Smooth muscle cell (in vitro differentiated cells): ENCODE measurements at regions not wholly inside any gene's neighbourhood (a gene's known extent, or its start where the extent isn't known, plus 50 kb on each side); places are given as distances from the start of the nearest gene placed in this dataset.

Experiments
- DNase-seq: peaks from one replicate; lab custom pipeline; 2025; ENCODE audit not compliant: unreplicated experiment; lab: John Stamatoyannopoulos, UW
- H2AFZ ChIP-seq: fragments of 200-600 bp; sonication (generic); 2 replicates; pipeline ENCODE4 v1.6.0; 2016; ENCODE audit warnings: antibody characterized with exemption, low read depth, mild to moderate bottlenecking
- H3F3A ChIP-seq: fragments of 200-600 bp; sonication (generic); 2 replicates; pipeline ENCODE4 v1.6.0; 2017; ENCODE audit warnings: antibody characterized with exemption, low read depth
- H3K27ac ChIP-seq: fragments of 200-600 bp; sonication (generic); 2 replicates; pipeline ENCODE4 v1.5.1; 2016; ENCODE audit warnings: low read depth, mild to moderate bottlenecking
- H3K27me3 ChIP-seq: fragments of 200-600 bp; sonication (generic); 2 replicates; pipeline ENCODE4 v1.6.1; 2016; ENCODE audit warnings: low read depth, mild to moderate bottlenecking
- H3K36me3 ChIP-seq: fragments of 200-600 bp; sonication (generic); 2 replicates; pipeline ENCODE4 v1.5.1; 2016; ENCODE audit warnings: low read depth
- H3K4me1 ChIP-seq: fragments of 200-600 bp; sonication (generic); 2 replicates; pipeline ENCODE4 v1.5.1; 2016; ENCODE audit warnings: low read depth
- H3K4me2 ChIP-seq: fragments of 200-600 bp; sonication (generic); 2 replicates; pipeline ENCODE4 v1.6.0; 2016; ENCODE audit warnings: mild to moderate bottlenecking
- H3K4me3 ChIP-seq: fragments of 200-600 bp; sonication (generic); 2 replicates; pipeline ENCODE4 v1.5.1; 2016; ENCODE audit warnings: mild to moderate bottlenecking
- H3K79me2 ChIP-seq: fragments of 200-600 bp; sonication (generic); 2 replicates; pipeline ENCODE4 v1.6.0; 2016; ENCODE audit warnings: low read depth, mild to moderate bottlenecking
- H3K9ac ChIP-seq: fragments of 200-600 bp; sonication (generic); 2 replicates; pipeline ENCODE4 v1.6.0; 2016; ENCODE audit warnings: low read depth
- H3K9me3 ChIP-seq: fragments of 200-600 bp; sonication (generic); replicated peaks from 2 replicates; pipeline ENCODE4 v1.5.1; 2016; ENCODE audit warnings: low read depth
- H4K20me1 ChIP-seq: fragments of 200-600 bp; sonication (generic); 2 replicates; pipeline ENCODE4 v1.6.0; 2016; ENCODE audit warnings: low read depth
- CTCF ChIP-seq: fragments of 200-600 bp; sonication (generic); IDR thresholded peaks from 2 replicates; pipeline ENCODE4 v1.5.1; 2017; ENCODE audit warnings: borderline replicate concordance, mild to moderate bottlenecking, antibody characterized with exemption; ENCODE audit not compliant: insufficient read depth, poor library complexity, severe bottlenecking
- whole genome bisulfite sequencing: methylation state at CpG from one replicate; pipeline ENCODE4 v1.1.7; 2016; ENCODE audit warnings: low lambda C conversion rate; 5-methylcytosine and 5-hydroxymethylcytosine counted together

DNA sequence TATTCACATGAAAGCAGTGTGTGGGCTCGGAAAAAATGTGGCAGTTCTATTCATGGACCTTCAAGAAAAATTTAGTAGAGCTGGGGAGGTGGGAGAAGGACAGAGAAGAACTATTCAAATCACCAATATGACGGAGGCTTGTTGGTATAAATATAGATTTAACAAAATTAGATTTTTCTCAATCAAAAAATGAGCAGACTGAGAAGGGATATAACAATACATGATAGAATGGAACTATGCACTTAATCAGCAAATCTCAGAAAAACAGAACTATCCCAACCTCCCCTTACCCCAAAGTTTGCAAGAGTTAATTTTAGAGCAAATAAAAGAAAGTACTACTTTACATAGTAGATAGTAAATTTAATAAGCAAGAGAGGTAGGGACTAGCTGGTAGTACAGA lies 194.6 kb upstream of the BCL6 start:
- H3K4me1 ChIP-seq, result no peaks in the 10 kb centered on the region
- H3K27ac ChIP-seq, result no peak overlapping the region
- TF ChIP-seq CTCF, result no peak
- no peaks in the 10 kb centered on the region for H3K9me3 ChIP-seq
- H3K27me3 ChIP-seq, result no peaks in the 10 kb centered on the region
- H3K9ac ChIP-seq, result no peak overlapping the region
- H3K79me2 ChIP-seq, result no peaks in the 10 kb centered on the region
- no peak overlapping the region for H2AFZ ChIP-seq
- H3F3A ChIP-seq, result no peaks in the 10 kb centered on the region
- no peaks in the 10 kb centered on the region for H3K36me3 ChIP-seq
- 81% methylated on average over 2 of the region's 2 CpGs for WGBS
- no peak for DNase-seq
- no peak overlapping the region for H3K4me2 ChIP-seq
- H4K20me1 ChIP-seq, result no peaks in the 10 kb centered on the region
- H3K4me3 ChIP-seq, result no peak overlapping the region

- Histone ChIP-seq H2AFZ (no peak overlapping the region), H3K4me1 (no peaks in the 10 kb centered on the region), H3K27me3 (no peaks in the 10 kb centered on the region), H3K9me3 (no peaks in the 10 kb centered on the region), H3K27ac (no peak overlapping the region), H4K20me1 (no peaks in the 10 kb centered on the region), H3K4me2 (no peak overlapping the region), H3K4me3 (no peak overlapping the region), H3F3A (no peaks in the 10 kb centered on the region), H3K9ac (no peak overlapping the region), H3K79me2 (no peaks in the 10 kb centered on the region), H3K36me3 (no peaks in the 10 kb centered on the region)
- DNase-seq, result no peak
- no peak for TF ChIP-seq CTCF
- 74% methylated on average over 4 of the region's 4 CpGs for WGBS
Measured at GRCh38 chr3:187941135-187941847, 196.0 kb upstream of the BCL6 start.

- no peaks in the 10 kb centered on the region for H4K20me1 ChIP-seq
- no peaks in the 10 kb centered on the region for H3K27me3 ChIP-seq
- H3K79me2 ChIP-seq, result no peaks in the 10 kb centered on the region
- no peak overlapping the region for H3K27ac ChIP-seq
- no peak overlapping the region for H2AFZ ChIP-seq
- no peaks in the 10 kb centered on the region for H3K4me1 ChIP-seq
- no peak for TF ChIP-seq CTCF
- no peaks in the 10 kb centered on the region for H3K36me3 ChIP-seq
- no peak overlapping the region for H3K4me2 ChIP-seq
- H3F3A ChIP-seq, result no peaks in the 10 kb centered on the region
- no peak overlapping the region for H3K9ac ChIP-seq
- WGBS, result 85% methylated on average over 2 of the region's 2 CpGs
- no peaks in the 10 kb centered on the region for H3K9me3 ChIP-seq
- no peak overlapping the region for H3K4me3 ChIP-seq
- DNase-seq, result no peak
Measured at GRCh38 chr3:187941848-187942194, 196.6 kb upstream of the BCL6 start.

DNA sequence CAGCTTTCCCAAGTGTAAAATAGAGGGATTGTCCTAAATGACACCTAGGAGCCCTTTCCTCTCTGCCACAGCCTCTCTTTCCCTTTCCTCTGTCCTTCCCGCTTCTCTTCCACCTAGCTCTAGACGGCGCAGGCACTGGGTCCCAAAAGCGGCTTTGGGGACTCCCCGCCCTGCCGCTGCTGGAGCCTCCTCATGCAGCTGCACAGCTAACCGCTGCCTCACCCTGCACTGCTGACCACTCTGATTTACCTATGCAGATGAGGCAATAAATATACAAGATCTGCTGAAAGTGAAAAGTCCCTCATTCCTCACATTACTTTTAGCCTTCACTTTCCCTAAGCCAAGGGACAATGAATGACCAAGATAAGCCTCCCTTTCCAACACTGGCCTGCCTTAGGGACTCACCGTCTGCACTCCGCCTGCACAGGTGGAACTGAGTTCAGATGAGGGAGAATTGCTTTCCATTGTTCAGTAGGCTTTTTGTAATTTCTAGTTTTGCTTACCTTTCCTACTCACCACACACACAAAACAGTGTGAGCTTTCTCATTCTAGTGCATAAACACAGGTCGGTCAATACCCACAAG lies 197.5 kb upstream of the BCL6 start:
- H3K4me1 ChIP-seq, result no peaks in the 10 kb centered on the region
- H2AFZ ChIP-seq, result no peak overlapping the region
- WGBS, result 95% methylated on average over 10 of the region's 10 CpGs
- no peaks in the 10 kb centered on the region for H3K79me2 ChIP-seq
- no peaks in the 10 kb centered on the region for H3K27me3 ChIP-seq
- H3K9me3 ChIP-seq, result no peaks in the 10 kb centered on the region
- H3F3A ChIP-seq, result no peaks in the 10 kb centered on the region
- H3K36me3 ChIP-seq, result no peaks in the 10 kb centered on the region
- H3K9ac ChIP-seq, result no peak overlapping the region
- H3K4me3 ChIP-seq, result no peak overlapping the region
- no peak for DNase-seq
- no peaks in the 10 kb centered on the region for H4K20me1 ChIP-seq
- no peak overlapping the region for H3K4me2 ChIP-seq
- TF ChIP-seq CTCF, result no peak
- no peak overlapping the region for H3K27ac ChIP-seq
